ENCODE measurements at regions not wholly inside any gene's neighbourhood (a gene's known extent, or its start where the extent isn't known, plus 50 kb on each side); places are given as distances from the start of the nearest gene placed in this dataset.

DNA sequence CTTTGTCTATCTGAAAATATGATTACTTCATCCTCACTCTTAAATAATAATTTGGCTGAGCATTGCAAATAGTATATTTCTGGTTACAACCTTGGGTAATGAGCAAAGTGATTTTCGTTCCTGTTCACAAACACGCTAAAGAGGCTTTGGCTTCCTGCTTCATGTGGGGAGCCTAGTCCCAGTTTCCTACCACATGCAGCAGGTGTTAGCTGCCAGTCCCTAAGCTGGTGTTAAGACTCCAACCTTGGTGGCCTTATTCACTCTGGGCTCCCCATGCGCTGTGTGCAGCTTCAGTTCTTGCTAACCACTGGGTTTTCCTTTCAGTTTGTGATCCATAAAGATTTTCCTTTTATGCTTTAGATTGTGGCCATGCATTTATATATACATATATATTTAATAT, 56.7 kb upstream of the BARHL2 start:
- Mint-ChIP-seq H3K27me3 (ENCODE audit: low read depth) (peaks cover 3% of the 10 kb centered on the region), H3K4me1 (no peaks in the 10 kb centered on the region)

DNA sequence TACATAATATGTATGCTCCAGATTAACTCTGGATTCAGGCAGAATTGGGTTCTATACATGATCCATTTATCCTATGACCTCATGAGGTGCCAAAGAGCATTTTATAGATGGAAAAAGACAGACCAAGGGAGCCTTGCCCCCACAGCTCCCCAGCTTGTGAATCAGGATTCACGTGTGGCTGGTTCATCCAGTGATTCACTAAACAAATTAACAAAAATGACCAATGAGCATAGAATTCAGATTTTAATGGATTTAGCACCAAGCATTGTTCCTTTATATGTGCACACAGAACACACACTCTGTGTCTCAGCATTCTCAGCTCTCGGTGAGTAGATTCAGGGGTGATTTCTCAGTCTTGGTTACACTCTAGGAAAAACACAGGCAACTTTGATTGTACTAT, 51.7 kb upstream of the BARHL2 start:
- no peak overlapping the region for H3K27ac Mint-ChIP-seq
- H3K9me3 Mint-ChIP-seq = no peaks in the 10 kb centered on the region
- no peak overlapping the region for H3K4me3 Mint-ChIP-seq
- H3K4me1 Mint-ChIP-seq = no peaks in the 10 kb centered on the region
- peaks cover 18% of the 10 kb centered on the region for H3K27me3 Mint-ChIP-seq (ENCODE audit: low read depth)
- no peaks in the 10 kb centered on the region for H3K36me3 Mint-ChIP-seq (ENCODE audit: low read depth)
- TF ChIP-seq, protein P1, sequence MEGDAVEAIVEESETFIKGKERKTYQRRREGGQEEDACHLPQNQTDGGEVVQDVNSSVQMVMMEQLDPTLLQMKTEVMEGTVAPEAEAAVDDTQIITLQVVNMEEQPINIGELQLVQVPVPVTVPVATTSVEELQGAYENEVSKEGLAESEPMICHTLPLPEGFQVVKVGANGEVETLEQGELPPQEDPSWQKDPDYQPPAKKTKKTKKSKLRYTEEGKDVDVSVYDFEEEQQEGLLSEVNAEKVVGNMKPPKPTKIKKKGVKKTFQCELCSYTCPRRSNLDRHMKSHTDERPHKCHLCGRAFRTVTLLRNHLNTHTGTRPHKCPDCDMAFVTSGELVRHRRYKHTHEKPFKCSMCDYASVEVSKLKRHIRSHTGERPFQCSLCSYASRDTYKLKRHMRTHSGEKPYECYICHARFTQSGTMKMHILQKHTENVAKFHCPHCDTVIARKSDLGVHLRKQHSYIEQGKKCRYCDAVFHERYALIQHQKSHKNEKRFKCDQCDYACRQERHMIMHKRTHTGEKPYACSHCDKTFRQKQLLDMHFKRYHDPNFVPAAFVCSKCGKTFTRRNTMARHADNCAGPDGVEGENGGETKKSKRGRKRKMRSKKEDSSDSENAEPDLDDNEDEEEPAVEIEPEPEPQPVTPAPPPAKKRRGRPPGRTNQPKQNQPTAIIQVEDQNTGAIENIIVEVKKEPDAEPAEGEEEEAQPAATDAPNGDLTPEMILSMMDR (IDR thresholded peaks at IDR 0.05; ENCODE audit: unreplicated experiment in 3 of 3) = no peak

More for the DNA sequence above, 56.7 kb upstream of the BARHL2 start:
- no peak overlapping the region for H3K27ac Mint-ChIP-seq
- no peak overlapping the region for H3K4me3 Mint-ChIP-seq
- no peaks in the 10 kb centered on the region for H3K36me3 Mint-ChIP-seq (ENCODE audit: low read depth)
- no peaks in the 10 kb centered on the region for H3K9me3 Mint-ChIP-seq
- TF ChIP-seq, protein P1 (IDR thresholded peaks at IDR 0.05; ENCODE audit: unreplicated experiment in 3 of 3) = no peak

DNA sequence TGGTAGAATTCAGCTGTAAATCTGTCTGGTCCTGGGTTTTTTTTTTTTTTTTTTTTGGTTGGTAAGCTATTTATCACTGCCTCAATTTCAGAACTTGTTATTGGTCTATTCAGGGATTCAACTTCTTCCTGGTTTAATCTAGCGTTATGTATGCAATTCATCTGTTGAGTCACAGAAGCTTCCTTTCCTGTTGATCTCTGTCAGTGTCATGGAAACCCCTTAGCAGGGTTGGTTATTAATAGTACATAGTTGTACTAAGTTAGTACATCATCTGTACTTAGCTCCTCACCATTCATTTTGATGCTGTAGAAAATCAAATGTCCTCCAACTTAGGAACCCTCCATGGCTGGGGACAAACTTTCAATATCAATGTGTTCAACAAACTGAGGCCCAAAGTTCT, 51.0 kb upstream of the BARHL2 start:
- no peak overlapping the region for H3K4me3 Mint-ChIP-seq
- H3K27me3 Mint-ChIP-seq (ENCODE audit: low read depth) = peaks cover 21% of the 10 kb centered on the region
- H3K9me3 Mint-ChIP-seq = no peaks in the 10 kb centered on the region
- TF ChIP-seq, protein P1 (IDR thresholded peaks at IDR 0.05; ENCODE audit: unreplicated experiment in 3 of 3) = no peak
- H3K27ac Mint-ChIP-seq = no peak overlapping the region
- H3K4me1 Mint-ChIP-seq = no peaks in the 10 kb centered on the region
- H3K36me3 Mint-ChIP-seq (ENCODE audit: low read depth) = no peaks in the 10 kb centered on the region
